GM12865 (cell line): ENCODE measurements at regions not wholly inside any gene's neighbourhood (a gene's known extent, or its start where the extent isn't known, plus 50 kb on each side); places are given as distances from the start of the nearest gene placed in this dataset.
"Not testable (repeated sequence)": the region's sequence is repeated elsewhere in the genome, so short reads cannot be mapped to it uniquely, and the experiment has no call there.

Experiments
- DNase-seq: peaks from one replicate; pipeline ENCODE4 v3.0.0; 2010; ENCODE audit warnings: low read depth
- H3K4me3 ChIP-seq: 2 replicates; pipeline ENCODE4 v1.5.1; 2011; ENCODE audit warnings: mild to moderate bottlenecking, low read depth, low read length, control low read depth
- TF ChIP-seq, protein P1 (sequence below): IDR thresholded peaks from 2 replicates; pipeline ENCODE4 v1.5.1; 2011; ENCODE audit warnings: low read length, control low read depth, low read depth, inconsistent platforms; ENCODE audit not compliant: insufficient read depth; ENCODE audit errors: missing control alignments

GRCh38 chrX:116318672-116319071 is 117.7 kb upstream of the SLC6A14 start:
- H3K4me3 ChIP-seq, result no peak overlapping the region
- TF ChIP-seq, protein P1, sequence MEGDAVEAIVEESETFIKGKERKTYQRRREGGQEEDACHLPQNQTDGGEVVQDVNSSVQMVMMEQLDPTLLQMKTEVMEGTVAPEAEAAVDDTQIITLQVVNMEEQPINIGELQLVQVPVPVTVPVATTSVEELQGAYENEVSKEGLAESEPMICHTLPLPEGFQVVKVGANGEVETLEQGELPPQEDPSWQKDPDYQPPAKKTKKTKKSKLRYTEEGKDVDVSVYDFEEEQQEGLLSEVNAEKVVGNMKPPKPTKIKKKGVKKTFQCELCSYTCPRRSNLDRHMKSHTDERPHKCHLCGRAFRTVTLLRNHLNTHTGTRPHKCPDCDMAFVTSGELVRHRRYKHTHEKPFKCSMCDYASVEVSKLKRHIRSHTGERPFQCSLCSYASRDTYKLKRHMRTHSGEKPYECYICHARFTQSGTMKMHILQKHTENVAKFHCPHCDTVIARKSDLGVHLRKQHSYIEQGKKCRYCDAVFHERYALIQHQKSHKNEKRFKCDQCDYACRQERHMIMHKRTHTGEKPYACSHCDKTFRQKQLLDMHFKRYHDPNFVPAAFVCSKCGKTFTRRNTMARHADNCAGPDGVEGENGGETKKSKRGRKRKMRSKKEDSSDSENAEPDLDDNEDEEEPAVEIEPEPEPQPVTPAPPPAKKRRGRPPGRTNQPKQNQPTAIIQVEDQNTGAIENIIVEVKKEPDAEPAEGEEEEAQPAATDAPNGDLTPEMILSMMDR, result no peak
- no peak for DNase-seq

GRCh38 chrX:116321711-116322110 is 114.7 kb upstream of the SLC6A14 start:
- no peak for DNase-seq
- TF ChIP-seq, protein P1, result no peak
- no peak overlapping the region for H3K4me3 ChIP-seq

DNA sequence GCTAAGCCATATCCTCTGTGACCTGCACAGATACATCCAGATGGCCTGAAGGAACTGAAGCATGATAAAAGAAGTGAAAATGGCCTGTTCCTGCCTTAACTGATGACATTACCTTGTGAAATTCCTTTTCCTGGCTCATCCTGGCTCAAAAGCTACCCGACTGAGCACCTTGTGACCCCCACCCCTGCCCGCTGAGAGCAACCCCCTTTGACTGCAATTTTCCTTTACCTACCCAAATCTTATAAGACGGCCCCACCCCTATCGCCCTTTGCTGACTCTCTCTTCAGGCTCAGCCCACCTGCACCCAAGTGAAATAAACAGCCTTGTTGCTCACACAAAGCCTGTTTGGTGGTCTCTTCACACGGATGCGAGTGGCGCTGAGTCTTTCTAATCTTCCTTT is 104.4 kb upstream of the SLC6A14 start:
- H3K4me3 ChIP-seq, DNase-seq: not testable (repeated sequence)

- H3K4me3 ChIP-seq, DNase-seq: not testable (repeated sequence)
Observed at GRCh38 chrX:116334797-116335196, 101.6 kb upstream of the SLC6A14 start.

DNA sequence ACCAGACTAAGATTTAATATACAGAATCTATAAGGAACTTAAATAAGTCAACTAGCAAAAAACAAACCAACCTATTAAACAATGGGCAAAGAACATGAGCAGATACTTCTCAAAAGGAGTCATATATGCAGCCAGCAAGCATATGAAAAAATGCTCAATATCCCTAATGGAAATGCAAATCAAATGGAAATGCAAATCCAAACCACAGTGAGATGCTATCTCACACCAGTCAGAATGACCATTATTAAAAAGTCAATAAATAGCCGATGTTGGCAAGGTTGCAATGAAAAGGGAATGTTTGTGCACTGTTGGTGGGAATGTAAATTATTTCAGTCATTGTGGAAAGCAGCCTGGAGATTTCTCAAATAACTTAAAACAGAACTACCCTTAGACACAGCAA is 97.0 kb upstream of the SLC6A14 start:
- H3K4me3 ChIP-seq, result no peak overlapping the region
- TF ChIP-seq, protein P1, result no peak
- no peak for DNase-seq

GRCh38 chrX:116342903-116343302 is 93.5 kb upstream of the SLC6A14 start:
- TF ChIP-seq, protein P1, result no peak
- no peak overlapping the region for H3K4me3 ChIP-seq
- no peak for DNase-seq

DNA sequence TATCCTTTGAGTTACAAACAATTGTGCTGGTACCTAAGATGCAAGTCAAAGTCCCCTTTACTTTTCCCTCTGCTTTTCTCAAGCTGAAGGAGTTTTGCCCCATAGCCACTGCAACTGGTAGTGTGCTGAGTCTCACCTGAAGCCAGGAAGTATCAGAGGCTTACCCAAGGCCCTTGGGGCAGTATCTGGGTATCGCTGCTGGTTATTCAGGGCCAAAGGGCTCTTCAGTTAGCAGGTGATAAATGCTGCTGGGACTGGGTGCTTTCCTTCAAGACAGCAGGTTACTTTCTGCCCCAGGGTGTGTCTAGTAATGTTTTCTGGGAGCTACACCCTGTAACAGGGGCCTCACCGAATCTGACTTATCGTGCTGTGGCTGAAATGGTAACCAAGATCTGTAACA is 90.4 kb upstream of the SLC6A14 start:
- peak; percentile 0 for DNase-seq
- TF ChIP-seq, protein P1, result no peak
- no peak overlapping the region for H3K4me3 ChIP-seq

GRCh38 chrX:116357329-116357728 is 79.1 kb upstream of the SLC6A14 start:
- TF ChIP-seq, protein P1, result no peak
- no peak for DNase-seq
- H3K4me3 ChIP-seq, result no peak overlapping the region
